GM23338 (cell line): ENCODE measurements at regions not wholly inside any gene's neighbourhood (a gene's known extent, or its start where the extent isn't known, plus 50 kb on each side); places are given as distances from the start of the nearest gene placed in this dataset.

Experiments used
- ATAC-seq: fragments of 200-7000 bp; cut with Tn5 transposase; 3 replicates; pipeline ENCODE4 v1.9.1; 2020
- DNase-seq: peaks from one replicate; pipeline ENCODE4 v3.0.0-alpha.2; 2015; ENCODE audit warnings: low spot score
- H2AFZ ChIP-seq: fragments of 200-600 bp; sonication (generic); 2 replicates; pipeline ENCODE4 v1.8.0; 2016; ENCODE audit warnings: antibody characterized with exemption, mild to moderate bottlenecking, moderate library complexity
- H3F3A ChIP-seq: fragments of 200-600 bp; sonication (generic); replicated peaks from 2 replicates; pipeline ENCODE4 v1.8.0; 2017; ENCODE audit warnings: antibody characterized with exemption, mixed run types, low read depth
- H3K27ac ChIP-seq: fragments of 200-600 bp; sonication (generic); 2 replicates; pipeline ENCODE4 v1.6.1; 2016; ENCODE audit warnings: low read depth
- H3K27me3 ChIP-seq: fragments of 200-600 bp; sonication (generic); 2 replicates; pipeline ENCODE4 v1.8.0; 2016; ENCODE audit warnings: mild to moderate bottlenecking, mixed run types, moderate library complexity; ENCODE audit not compliant: insufficient read depth
- H3K36me3 ChIP-seq: fragments of 200-600 bp; sonication (generic); 2 replicates; pipeline ENCODE4 v1.8.0; 2016; ENCODE audit warnings: mild to moderate bottlenecking; ENCODE audit not compliant: insufficient read depth
- H3K4me1 ChIP-seq: fragments of 200-600 bp; sonication (generic); 2 replicates; pipeline ENCODE4 v1.8.0; 2016; ENCODE audit warnings: mild to moderate bottlenecking, moderate library complexity; ENCODE audit not compliant: insufficient read depth
- H3K4me2 ChIP-seq: fragments of 200-600 bp; sonication (generic); 2 replicates; pipeline ENCODE4 v1.7.1; 2017; ENCODE audit warnings: mixed run types
- H3K4me3 ChIP-seq: fragments of 200-600 bp; sonication (generic); 2 replicates; pipeline ENCODE4 v1.6.1; 2016; ENCODE audit warnings: mixed run types
- H3K79me2 ChIP-seq: fragments of 200-600 bp; sonication (generic); replicated peaks from 2 replicates; pipeline ENCODE4 v1.8.0; 2017; ENCODE audit warnings: mild to moderate bottlenecking; ENCODE audit not compliant: insufficient read depth
- H3K9me2 ChIP-seq: fragments of 200-600 bp; sonication (generic); 2 replicates; pipeline ENCODE4 v1.8.0; 2017; ENCODE audit not compliant: insufficient read depth
- H4K20me1 ChIP-seq: fragments of 200-600 bp; sonication (generic); replicated peaks from 2 replicates; pipeline ENCODE4 v1.8.0; 2017; ENCODE audit warnings: mild to moderate bottlenecking; ENCODE audit not compliant: insufficient read depth
- H3K27ac Mint-ChIP-seq: 2 replicates; pipeline ENCODE4 v1.8.0; 2020; ENCODE audit warnings: inconsistent platforms, mild to moderate bottlenecking, moderate library complexity, mixed read lengths
- H3K27me3 Mint-ChIP-seq: 3 replicates; pipeline ENCODE4 v1.8.0; 2022; ENCODE audit warnings: low read depth, mild to moderate bottlenecking, moderate library complexity, mixed read lengths, inconsistent platforms; ENCODE audit not compliant: insufficient read depth, poor library complexity
- H3K36me3 Mint-ChIP-seq: 3 replicates; pipeline ENCODE4 v1.8.0; 2021; ENCODE audit warnings: low read depth, mild to moderate bottlenecking, inconsistent platforms, moderate library complexity, mixed read lengths
- H3K4me1 Mint-ChIP-seq: 3 replicates; pipeline ENCODE4 v1.8.0; 2020; ENCODE audit warnings: mild to moderate bottlenecking, inconsistent platforms, mixed read lengths
- H3K4me3 Mint-ChIP-seq: 3 replicates; pipeline ENCODE4 v1.8.0; 2021; ENCODE audit warnings: moderate library complexity, mild to moderate bottlenecking, inconsistent platforms, mixed read lengths
- H3K9me3 Mint-ChIP-seq: 3 replicates; pipeline ENCODE4 v1.8.0; 2020; ENCODE audit warnings: moderate library complexity, mild to moderate bottlenecking, inconsistent platforms, mixed read lengths
- CREB1 ChIP-seq: fragments of 250-450 bp; sonication (Bioruptor Pico); IDR thresholded peaks from 2 replicates; pipeline ENCODE4 v1.5.0; 2020; ENCODE audit warnings: low read depth, mild to moderate bottlenecking, moderate library complexity
- EZH2 ChIP-seq: fragments of 200-600 bp; sonication (generic); IDR thresholded peaks from one replicate; pipeline ENCODE4 v1.8.0; 2017; ENCODE audit warnings: antibody characterized with exemption, mild to moderate bottlenecking, low read depth; ENCODE audit not compliant: unreplicated experiment
- JUNB ChIP-seq: IDR thresholded peaks from one replicate; pipeline ENCODE4 v1.6.1; 2016; ENCODE audit warnings: antibody characterized with exemption; ENCODE audit not compliant: unreplicated experiment
- NANOG ChIP-seq: IDR thresholded peaks from 2 replicates; pipeline ENCODE4 v1.6.1; 2016; ENCODE audit warnings: antibody characterized with exemption, borderline replicate concordance
- POLR2AphosphoS5 ChIP-seq: IDR thresholded peaks from 2 replicates; pipeline ENCODE4 v1.6.1; 2016; ENCODE audit warnings: antibody characterized with exemption, low read depth
- STAT1 ChIP-seq: IDR thresholded peaks from one replicate; pipeline ENCODE4 v1.6.1; 2016; ENCODE audit warnings: antibody characterized with exemption; ENCODE audit not compliant: unreplicated experiment
- ZNF331 ChIP-seq: fragments of 250-450 bp; sonication (Bioruptor Pico); IDR thresholded peaks from 2 replicates; pipeline ENCODE4 v1.5.0; 2020; ENCODE audit warnings: low read depth, mild to moderate bottlenecking, moderate library complexity
- TF ChIP-seq, protein P1 (sequence below): fragments of 250-450 bp; sonication (Bioruptor Pico); IDR thresholded peaks from 2 replicates; pipeline ENCODE4 v1.5.0; 2020; ENCODE audit warnings: mild to moderate bottlenecking, moderate library complexity
- TF ChIP-seq, protein P2 (sequence below), 2 experiments: fragments of 200-600 bp in 1 of 2; sonication (generic) in 1 of 2; conservative IDR thresholded peaks; 2 replicates each; pipeline versions ENCODE4 v1.5.1 to v1.6.1; 2016 to 2017; ENCODE audit warnings: antibody characterized with exemption in 2 of 2, low read depth in 2 of 2, mild to moderate bottlenecking in 2 of 2, moderate library complexity in 1 of 2

DNA sequence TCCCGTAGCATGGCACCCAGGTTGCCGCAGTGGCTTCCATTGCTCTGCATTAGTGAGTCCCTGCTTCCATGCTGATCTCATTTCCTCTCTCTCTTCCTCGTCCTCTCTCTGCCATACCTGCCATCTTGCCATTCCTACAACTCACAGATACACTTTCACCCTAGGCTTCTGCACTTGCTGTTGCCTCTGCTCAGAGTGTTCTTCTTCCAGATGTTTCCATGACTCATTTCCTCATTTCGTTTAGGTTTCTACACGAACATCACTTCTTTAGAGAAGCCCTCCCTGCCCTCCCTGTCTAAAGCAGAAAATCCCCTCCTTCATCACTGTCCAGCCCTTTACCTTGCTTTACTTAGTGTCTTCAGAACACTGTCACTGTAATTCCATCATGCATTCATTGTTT lies 115.2 kb upstream of the WWC1 start:
- Histone ChIP-seq H2AFZ (no peak overlapping the region), H3K79me2 (no peaks in the 10 kb centered on the region), H3K4me2 (no peak overlapping the region), H4K20me1 (no peaks in the 10 kb centered on the region), H3K9me2 (no peaks in the 10 kb centered on the region), H3K27ac (no peak overlapping the region), H3F3A (no peaks in the 10 kb centered on the region), H3K4me1 (peaks cover 9% of the 10 kb centered on the region), H3K36me3 (no peaks in the 10 kb centered on the region), H3K4me3 (no peak overlapping the region), H3K27me3 (no peaks in the 10 kb centered on the region)
- DNase-seq (no peak), ATAC-seq (no peak)
- H3K36me3 Mint-ChIP-seq: no peaks in the 10 kb centered on the region
- no peaks in the 10 kb centered on the region for H3K9me3 Mint-ChIP-seq
- H3K27me3 Mint-ChIP-seq: peaks cover 2% of the 10 kb centered on the region
- peaks cover 17% of the 10 kb centered on the region for H3K4me1 Mint-ChIP-seq
- TF ChIP-seq, protein P1, sequence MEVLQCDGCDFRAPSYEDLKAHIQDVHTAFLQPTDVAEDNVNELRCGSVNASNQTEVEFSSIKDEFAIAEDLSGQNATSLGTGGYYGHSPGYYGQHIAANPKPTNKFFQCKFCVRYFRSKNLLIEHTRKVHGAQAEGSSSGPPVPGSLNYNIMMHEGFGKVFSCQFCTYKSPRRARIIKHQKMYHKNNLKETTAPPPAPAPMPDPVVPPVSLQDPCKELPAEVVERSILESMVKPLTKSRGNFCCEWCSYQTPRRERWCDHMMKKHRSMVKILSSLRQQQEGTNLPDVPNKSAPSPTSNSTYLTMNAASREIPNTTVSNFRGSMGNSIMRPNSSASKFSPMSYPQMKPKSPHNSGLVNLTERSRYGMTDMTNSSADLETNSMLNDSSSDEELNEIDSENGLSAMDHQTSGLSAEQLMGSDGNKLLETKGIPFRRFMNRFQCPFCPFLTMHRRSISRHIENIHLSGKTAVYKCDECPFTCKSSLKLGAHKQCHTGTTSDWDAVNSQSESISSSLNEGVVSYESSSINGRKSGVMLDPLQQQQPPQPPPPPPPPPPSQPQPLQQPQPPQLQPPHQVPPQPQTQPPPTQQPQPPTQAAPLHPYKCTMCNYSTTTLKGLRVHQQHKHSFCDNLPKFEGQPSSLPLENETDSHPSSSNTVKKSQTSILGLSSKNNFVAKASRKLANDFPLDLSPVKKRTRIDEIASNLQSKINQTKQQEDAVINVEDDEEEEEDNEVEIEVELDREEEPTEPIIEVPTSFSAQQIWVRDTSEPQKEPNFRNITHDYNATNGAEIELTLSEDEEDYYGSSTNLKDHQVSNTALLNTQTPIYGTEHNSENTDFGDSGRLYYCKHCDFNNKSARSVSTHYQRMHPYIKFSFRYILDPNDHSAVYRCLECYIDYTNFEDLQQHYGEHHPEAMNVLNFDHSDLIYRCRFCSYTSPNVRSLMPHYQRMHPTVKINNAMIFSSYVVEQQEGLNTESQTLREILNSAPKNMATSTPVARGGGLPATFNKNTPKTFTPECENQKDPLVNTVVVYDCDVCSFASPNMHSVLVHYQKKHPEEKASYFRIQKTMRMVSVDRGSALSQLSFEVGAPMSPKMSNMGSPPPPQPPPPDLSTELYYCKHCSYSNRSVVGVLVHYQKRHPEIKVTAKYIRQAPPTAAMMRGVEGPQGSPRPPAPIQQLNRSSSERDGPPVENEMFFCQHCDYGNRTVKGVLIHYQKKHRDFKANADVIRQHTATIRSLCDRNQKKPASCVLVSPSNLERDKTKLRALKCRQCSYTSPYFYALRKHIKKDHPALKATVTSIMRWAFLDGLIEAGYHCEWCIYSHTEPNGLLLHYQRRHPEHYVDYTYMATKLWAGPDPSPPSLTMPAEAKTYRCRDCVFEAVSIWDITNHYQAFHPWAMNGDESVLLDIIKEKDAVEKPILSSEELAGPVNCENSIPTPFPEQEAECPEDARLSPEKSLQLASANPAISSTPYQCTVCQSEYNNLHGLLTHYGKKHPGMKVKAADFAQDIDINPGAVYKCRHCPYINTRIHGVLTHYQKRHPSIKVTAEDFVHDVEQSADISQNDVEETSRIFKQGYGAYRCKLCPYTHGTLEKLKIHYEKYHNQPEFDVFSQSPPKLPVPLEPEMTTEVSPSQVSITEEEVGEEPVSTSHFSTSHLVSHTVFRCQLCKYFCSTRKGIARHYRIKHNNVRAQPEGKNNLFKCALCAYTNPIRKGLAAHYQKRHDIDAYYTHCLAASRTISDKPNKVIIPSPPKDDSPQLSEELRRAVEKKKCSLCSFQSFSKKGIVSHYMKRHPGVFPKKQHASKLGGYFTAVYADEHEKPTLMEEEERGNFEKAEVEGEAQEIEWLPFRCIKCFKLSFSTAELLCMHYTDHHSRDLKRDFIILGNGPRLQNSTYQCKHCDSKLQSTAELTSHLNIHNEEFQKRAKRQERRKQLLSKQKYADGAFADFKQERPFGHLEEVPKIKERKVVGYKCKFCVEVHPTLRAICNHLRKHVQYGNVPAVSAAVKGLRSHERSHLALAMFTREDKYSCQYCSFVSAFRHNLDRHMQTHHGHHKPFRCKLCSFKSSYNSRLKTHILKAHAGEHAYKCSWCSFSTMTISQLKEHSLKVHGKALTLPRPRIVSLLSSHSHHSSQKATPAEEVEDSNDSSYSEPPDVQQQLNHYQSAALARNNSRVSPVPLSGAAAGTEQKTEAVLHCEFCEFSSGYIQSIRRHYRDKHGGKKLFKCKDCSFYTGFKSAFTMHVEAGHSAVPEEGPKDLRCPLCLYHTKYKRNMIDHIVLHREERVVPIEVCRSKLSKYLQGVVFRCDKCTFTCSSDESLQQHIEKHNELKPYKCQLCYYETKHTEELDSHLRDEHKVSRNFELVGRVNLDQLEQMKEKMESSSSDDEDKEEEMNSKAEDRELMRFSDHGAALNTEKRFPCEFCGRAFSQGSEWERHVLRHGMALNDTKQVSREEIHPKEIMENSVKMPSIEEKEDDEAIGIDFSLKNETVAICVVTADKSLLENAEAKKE (CRISPR knock-in tag): no peak
- TF ChIP-seq POLR2AphosphoS5: no peak
- TF ChIP-seq NANOG: no peak
- TF ChIP-seq EZH2: no peak
- TF ChIP-seq JUNB: no peak
- TF ChIP-seq CREB1: no peak
- TF ChIP-seq STAT1: no peak
- TF ChIP-seq, protein P2, sequence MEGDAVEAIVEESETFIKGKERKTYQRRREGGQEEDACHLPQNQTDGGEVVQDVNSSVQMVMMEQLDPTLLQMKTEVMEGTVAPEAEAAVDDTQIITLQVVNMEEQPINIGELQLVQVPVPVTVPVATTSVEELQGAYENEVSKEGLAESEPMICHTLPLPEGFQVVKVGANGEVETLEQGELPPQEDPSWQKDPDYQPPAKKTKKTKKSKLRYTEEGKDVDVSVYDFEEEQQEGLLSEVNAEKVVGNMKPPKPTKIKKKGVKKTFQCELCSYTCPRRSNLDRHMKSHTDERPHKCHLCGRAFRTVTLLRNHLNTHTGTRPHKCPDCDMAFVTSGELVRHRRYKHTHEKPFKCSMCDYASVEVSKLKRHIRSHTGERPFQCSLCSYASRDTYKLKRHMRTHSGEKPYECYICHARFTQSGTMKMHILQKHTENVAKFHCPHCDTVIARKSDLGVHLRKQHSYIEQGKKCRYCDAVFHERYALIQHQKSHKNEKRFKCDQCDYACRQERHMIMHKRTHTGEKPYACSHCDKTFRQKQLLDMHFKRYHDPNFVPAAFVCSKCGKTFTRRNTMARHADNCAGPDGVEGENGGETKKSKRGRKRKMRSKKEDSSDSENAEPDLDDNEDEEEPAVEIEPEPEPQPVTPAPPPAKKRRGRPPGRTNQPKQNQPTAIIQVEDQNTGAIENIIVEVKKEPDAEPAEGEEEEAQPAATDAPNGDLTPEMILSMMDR (conservative IDR thresholded peaks at IDR 0.05; ENCODE audit: low read depth in 2 of 2): no peak
- TF ChIP-seq ZNF331: no peak
- H3K27ac Mint-ChIP-seq: no peak overlapping the region
- no peak overlapping the region for H3K4me3 Mint-ChIP-seq
